PC-3 (cell line): ENCODE measurements at regions not wholly inside any gene's neighbourhood (a gene's known extent, or its start where the extent isn't known, plus 50 kb on each side); places are given as distances from the start of the nearest gene placed in this dataset.

Experiments used
- ATAC-seq: fragments of 200-7000 bp; cut with Tn5 transposase; 2 replicates; pipeline ENCODE4 v1.9.1; 2020; ENCODE audit warnings: mild to moderate bottlenecking, moderate library complexity
- BruUV-seq: library from RNA; stranded (reverse); fragments of 400-500 nt; replicated peaks from 2 replicates; lab custom pipeline; 2021; lab: Mats Ljungman, UMichigan
- CTCF ChIA-PET: fragments of 300-600 bp; sonication (Branson Sonifier 250); formaldehyde crosslinking; loops from one replicate; lab custom pipeline; 2022; ENCODE audit warnings: antibody characterized with exemption; lab: Charles Lee
- POLR2A ChIA-PET: fragments of 300-600 bp; sonication (Branson Sonifier 250); formaldehyde crosslinking; loops from one replicate; lab custom pipeline; 2022; ENCODE audit warnings: antibody characterized with exemption; ENCODE audit not compliant: unreplicated experiment; lab: Charles Lee
- DNase-seq: peaks from one replicate; pipeline ENCODE4 v3.0.0-alpha.2; 2015
- H2AFZ ChIP-seq: fragments of 300-600 bp; sonication (generic); 2 replicates; pipeline ENCODE4 v1.6.0; 2016; ENCODE audit warnings: antibody characterized with exemption, low read length
- H3F3A ChIP-seq: fragments of 300-600 bp; sonication (generic); one replicate; pipeline ENCODE4 v1.6.0; 2017; ENCODE audit warnings: antibody characterized with exemption, low read length, control low read depth, mild to moderate bottlenecking; ENCODE audit not compliant: unreplicated experiment
- H3K27ac ChIP-seq: fragments of 300-600 bp; sonication (generic); 2 replicates; pipeline ENCODE4 v1.5.1; 2016; ENCODE audit warnings: mild to moderate bottlenecking, low read length
- H3K27me3 ChIP-seq: fragments of 300-600 bp; sonication (generic); 2 replicates; pipeline ENCODE4 v1.6.1; 2016; ENCODE audit warnings: low read length, mixed read lengths
- H3K36me3 ChIP-seq: fragments of 300-600 bp; sonication (generic); 2 replicates; pipeline ENCODE4 v1.6.1; 2016; ENCODE audit warnings: low read depth, mixed run types, low read length, mixed read lengths
- H3K4me1 ChIP-seq: fragments of 300-600 bp; sonication (generic); 2 replicates; pipeline ENCODE4 v1.5.1; 2016; ENCODE audit warnings: low read length; ENCODE audit not compliant: insufficient read depth
- H3K4me2 ChIP-seq: fragments of 300-600 bp; sonication (generic); 2 replicates; pipeline ENCODE4 v1.6.0; 2016; ENCODE audit warnings: low read length
- H3K4me3 ChIP-seq: fragments of 300-600 bp; sonication (generic); 2 replicates; pipeline ENCODE4 v1.5.1; 2016; ENCODE audit warnings: mild to moderate bottlenecking, low read length, mixed read lengths
- H3K79me2 ChIP-seq: fragments of 300-600 bp; sonication (generic); 2 replicates; pipeline ENCODE4 v1.6.1; 2017; ENCODE audit warnings: low read length, mixed read lengths
- H3K9ac ChIP-seq: fragments of 300-600 bp; sonication (generic); 2 replicates; pipeline ENCODE4 v1.6.0; 2016; ENCODE audit warnings: mild to moderate bottlenecking, low read length
- H3K9me2 ChIP-seq: fragments of 300-600 bp; sonication (generic); replicated peaks from 2 replicates; pipeline ENCODE4 v1.6.1; 2016; ENCODE audit warnings: mixed run types, low read length, mixed read lengths
- H3K9me3 ChIP-seq: fragments of 300-600 bp; sonication (generic); 2 replicates; pipeline ENCODE4 v1.6.1; 2016; ENCODE audit warnings: low read length, mixed read lengths
- H4K20me1 ChIP-seq: fragments of 300-600 bp; sonication (generic); 2 replicates; pipeline ENCODE4 v1.6.1; 2016; ENCODE audit warnings: low read length, mixed read lengths
- EZH2 ChIP-seq: fragments of 300-600 bp; sonication (generic); IDR thresholded peaks from one replicate; pipeline ENCODE4 v1.6.1; 2017; ENCODE audit warnings: antibody characterized with exemption, mild to moderate bottlenecking, low read length; ENCODE audit not compliant: unreplicated experiment
- EZH2phosphoT487 ChIP-seq: fragments of 300-600 bp; sonication (generic); IDR thresholded peaks from 2 replicates; pipeline ENCODE4 v1.6.1; 2018; ENCODE audit warnings: mild to moderate bottlenecking, antibody characterized with exemption, low read length, borderline replicate concordance
- intact Hi-C: fragments of 100-400 bp; cut with micrococcal nuclease; formaldehyde crosslinking; loops from 2 replicates; pipeline ENCODE4 v1.9.0; 2023
- TF ChIP-seq, protein P1 (sequence below): fragments of 300-600 bp; sonication (generic); conservative IDR thresholded peaks from 2 replicates; pipeline ENCODE4 v1.5.1; 2017; ENCODE audit warnings: antibody characterized with exemption, low read depth, mild to moderate bottlenecking, low read length

GRCh38 chr2:23292024-23292423 lies 93.0 kb upstream of the KLHL29 start:
- Histone ChIP-seq H3K4me2 (no peak overlapping the region), H3K4me3 (no peak overlapping the region), H4K20me1 (no peaks in the 10 kb centered on the region), H3K27me3 (peaks cover 19% of the 10 kb centered on the region), H3K79me2 (no peaks in the 10 kb centered on the region), H2AFZ (no peak overlapping the region), H3K27ac (no peak overlapping the region), H3K4me1 (no peaks in the 10 kb centered on the region), H3K9ac (no peak overlapping the region), H3K9me2 (no peaks in the 10 kb centered on the region), H3K9me3 (no peaks in the 10 kb centered on the region), H3F3A (no peaks in the 10 kb centered on the region), H3K36me3 (no peaks in the 10 kb centered on the region)
- POLR2A ChIA-PET = no interaction called here
- intact Hi-C loops = no loop called here
- no peak for ATAC-seq
- no TSS peak for BruUV-seq
- CTCF ChIA-PET = no interaction called here
- no peak for DNase-seq
- TF ChIP-seq, protein P1, sequence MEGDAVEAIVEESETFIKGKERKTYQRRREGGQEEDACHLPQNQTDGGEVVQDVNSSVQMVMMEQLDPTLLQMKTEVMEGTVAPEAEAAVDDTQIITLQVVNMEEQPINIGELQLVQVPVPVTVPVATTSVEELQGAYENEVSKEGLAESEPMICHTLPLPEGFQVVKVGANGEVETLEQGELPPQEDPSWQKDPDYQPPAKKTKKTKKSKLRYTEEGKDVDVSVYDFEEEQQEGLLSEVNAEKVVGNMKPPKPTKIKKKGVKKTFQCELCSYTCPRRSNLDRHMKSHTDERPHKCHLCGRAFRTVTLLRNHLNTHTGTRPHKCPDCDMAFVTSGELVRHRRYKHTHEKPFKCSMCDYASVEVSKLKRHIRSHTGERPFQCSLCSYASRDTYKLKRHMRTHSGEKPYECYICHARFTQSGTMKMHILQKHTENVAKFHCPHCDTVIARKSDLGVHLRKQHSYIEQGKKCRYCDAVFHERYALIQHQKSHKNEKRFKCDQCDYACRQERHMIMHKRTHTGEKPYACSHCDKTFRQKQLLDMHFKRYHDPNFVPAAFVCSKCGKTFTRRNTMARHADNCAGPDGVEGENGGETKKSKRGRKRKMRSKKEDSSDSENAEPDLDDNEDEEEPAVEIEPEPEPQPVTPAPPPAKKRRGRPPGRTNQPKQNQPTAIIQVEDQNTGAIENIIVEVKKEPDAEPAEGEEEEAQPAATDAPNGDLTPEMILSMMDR = no peak
- no peak for TF ChIP-seq EZH2phosphoT487
- no peak for TF ChIP-seq EZH2

DNA sequence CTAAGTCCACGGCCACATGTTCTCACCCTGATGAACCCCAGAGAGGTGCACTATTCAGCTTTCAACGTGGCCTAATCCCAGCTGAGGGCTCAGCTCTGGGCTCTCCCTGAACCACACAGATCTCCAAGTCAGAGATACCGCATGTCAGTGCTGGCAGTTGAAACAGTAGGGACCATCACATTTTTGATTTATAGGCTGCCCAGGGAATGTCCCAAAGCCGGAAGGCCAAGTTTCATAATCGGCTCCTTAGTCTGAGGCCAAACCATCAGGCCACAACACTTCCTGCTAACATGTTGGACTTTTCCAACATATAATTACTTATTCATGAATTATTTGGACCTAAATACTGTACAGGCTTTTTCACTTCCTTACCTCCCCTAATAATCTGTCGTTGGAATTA lies 91.9 kb upstream of the KLHL29 start:
- intact Hi-C loops = no loop called here
- TF ChIP-seq EZH2 (no peak), EZH2phosphoT487 (no peak)
- TF ChIP-seq, protein P1 = no peak
- ATAC-seq = no peak
- CTCF ChIA-PET = no interaction called here
- POLR2A ChIA-PET = no interaction called here
- no peaks in the 10 kb centered on the region for H3K9me3 ChIP-seq
- H2AFZ ChIP-seq = no peak overlapping the region
- H4K20me1 ChIP-seq = no peaks in the 10 kb centered on the region
- no peak overlapping the region for H3K27ac ChIP-seq
- no peaks in the 10 kb centered on the region for H3K36me3 ChIP-seq
- no peak overlapping the region for H3K4me3 ChIP-seq
- no peaks in the 10 kb centered on the region for H3K4me1 ChIP-seq
- H3F3A ChIP-seq = no peaks in the 10 kb centered on the region
- H3K27me3 ChIP-seq = peaks cover 30% of the 10 kb centered on the region
- H3K9me2 ChIP-seq = no peaks in the 10 kb centered on the region
- BruUV-seq = no TSS peak
- H3K4me2 ChIP-seq = no peak overlapping the region
- DNase-seq = peak; percentile 33
- no peaks in the 10 kb centered on the region for H3K79me2 ChIP-seq
- no peak overlapping the region for H3K9ac ChIP-seq

GRCh38 chr2:23293731-23294130 lies 91.2 kb upstream of the KLHL29 start:
- Histone ChIP-seq H3K9me3 (no peaks in the 10 kb centered on the region), H4K20me1 (no peaks in the 10 kb centered on the region), H2AFZ (no peak overlapping the region), H3K4me1 (no peaks in the 10 kb centered on the region), H3F3A (no peaks in the 10 kb centered on the region), H3K27ac (no peak overlapping the region), H3K79me2 (no peaks in the 10 kb centered on the region), H3K27me3 (peaks cover 35% of the 10 kb centered on the region), H3K36me3 (no peaks in the 10 kb centered on the region), H3K9ac (no peak overlapping the region), H3K4me2 (no peak overlapping the region), H3K4me3 (no peak overlapping the region), H3K9me2 (no peaks in the 10 kb centered on the region)
- ChIA-PET POLR2A (no interaction called here), CTCF (no interaction called here)
- DNase-seq = no peak
- no peak for TF ChIP-seq EZH2
- no peak for TF ChIP-seq EZH2phosphoT487
- TF ChIP-seq, protein P1 = no peak
- intact Hi-C loops = no loop called here
- no TSS peak for BruUV-seq
- no peak for ATAC-seq
